HG03354 (cell line): ENCODE measurements at regions not wholly inside any gene's neighbourhood (a gene's known extent, or its start where the extent isn't known, plus 50 kb on each side); places are given as distances from the start of the nearest gene placed in this dataset.

Experiments
- ATAC-seq: cut with Tn5 transposase; IDR thresholded peaks from one replicate; pipeline ENCODE4 v1.9.1; 2021; ENCODE audit warnings: mild to moderate bottlenecking; ENCODE audit not compliant: unreplicated experiment, poor library complexity, severe bottlenecking

DNA sequence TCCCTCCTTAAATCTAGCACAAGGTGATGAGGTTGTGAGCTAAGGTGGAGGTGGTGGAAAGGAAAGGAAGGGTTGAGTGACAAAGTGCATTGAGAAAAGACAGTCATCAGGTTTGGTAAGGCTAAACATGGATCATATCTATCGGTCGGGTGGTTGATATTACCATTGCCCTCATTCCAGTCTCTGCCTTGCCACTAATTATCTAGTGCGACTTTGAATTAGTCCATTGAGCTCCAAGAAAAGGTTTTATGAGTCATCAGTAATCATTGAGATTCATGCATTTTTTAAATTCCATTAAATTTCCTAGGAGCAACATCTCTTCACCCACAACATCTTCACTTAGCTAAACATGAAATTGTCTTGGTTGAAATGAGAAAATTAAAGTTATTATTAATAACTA, 68.9 kb upstream of the FRMD4A start:
- ATAC-seq = no peak

DNA sequence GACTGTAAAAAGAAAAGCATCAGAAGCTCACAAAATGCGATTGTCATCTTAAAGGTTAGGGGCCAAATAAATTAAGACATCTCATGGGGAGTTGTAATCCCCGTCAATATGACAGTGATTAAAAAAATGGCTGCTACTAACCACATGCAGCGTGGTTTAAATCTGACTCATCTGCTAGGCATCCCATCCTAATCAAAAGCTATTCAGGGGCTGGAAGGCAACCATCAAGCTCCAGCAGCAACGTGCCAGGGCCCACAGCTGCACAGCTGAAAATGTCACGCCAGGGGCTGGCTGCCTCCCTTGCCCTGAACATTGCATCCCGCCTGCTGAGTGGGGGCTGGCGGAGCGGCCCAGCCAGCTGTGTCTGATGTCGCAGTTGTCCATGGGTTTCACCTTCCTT, 66.3 kb upstream of the FRMD4A start:
- ATAC-seq = no peak

DNA sequence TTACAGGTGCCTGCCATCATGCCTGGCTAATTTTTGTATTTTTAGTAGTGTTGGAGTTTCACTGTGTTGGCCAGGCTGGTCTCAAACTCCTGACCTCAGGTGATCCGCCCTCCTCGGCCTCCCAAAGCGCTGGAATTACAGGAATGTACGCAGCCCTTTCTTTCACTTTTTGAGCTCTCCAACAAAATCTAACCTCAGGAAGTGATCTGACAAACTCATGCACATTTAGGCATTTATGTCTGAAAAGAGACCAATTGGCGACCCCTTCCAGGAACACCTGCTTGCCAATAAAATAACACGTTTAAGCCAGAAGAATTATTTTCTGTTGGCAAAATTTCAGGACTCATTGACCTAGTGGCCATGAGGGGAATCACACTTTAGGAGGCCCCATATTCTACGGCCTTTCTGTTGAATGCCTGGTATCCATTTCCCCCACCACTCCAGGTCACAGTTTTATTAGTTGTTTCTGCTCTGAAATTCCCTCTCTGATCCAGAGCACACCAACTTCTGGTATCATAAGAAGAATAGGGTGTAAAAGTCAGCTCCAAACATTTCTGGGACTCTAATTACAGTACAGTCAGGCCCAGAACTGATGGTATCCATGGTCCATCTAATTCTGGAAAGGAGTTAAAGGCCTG, 65.8 kb upstream of the FRMD4A start:
- ATAC-seq = no peak

DNA sequence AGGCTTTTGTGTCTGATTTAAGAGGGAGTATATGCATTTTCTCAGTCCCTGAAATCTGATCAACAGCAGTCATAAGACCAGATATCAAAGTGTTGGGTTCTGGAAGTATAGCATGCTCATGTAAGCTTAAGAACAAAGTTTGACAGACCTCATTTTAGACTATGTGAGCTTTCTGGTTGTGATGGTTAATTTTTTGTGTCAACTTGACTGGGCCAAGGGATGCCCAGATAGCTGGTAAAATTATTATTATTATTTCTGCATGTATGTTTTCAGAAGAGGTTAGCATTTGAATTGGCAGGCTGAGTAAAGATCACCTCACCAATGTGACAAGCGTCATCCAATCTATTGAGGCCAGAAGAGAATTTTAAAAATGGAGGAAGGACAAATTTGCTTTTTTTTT, 63.5 kb upstream of the FRMD4A start:
- ATAC-seq = no peak

- no peak for ATAC-seq
These were observed 60.6 kb upstream of the FRMD4A start for GRCh38 chr10:14391342-14391741.

GRCh38 chr10:14389981-14390590, 59.4 kb upstream of the FRMD4A start:
- ATAC-seq = peak; percentile 92

DNA sequence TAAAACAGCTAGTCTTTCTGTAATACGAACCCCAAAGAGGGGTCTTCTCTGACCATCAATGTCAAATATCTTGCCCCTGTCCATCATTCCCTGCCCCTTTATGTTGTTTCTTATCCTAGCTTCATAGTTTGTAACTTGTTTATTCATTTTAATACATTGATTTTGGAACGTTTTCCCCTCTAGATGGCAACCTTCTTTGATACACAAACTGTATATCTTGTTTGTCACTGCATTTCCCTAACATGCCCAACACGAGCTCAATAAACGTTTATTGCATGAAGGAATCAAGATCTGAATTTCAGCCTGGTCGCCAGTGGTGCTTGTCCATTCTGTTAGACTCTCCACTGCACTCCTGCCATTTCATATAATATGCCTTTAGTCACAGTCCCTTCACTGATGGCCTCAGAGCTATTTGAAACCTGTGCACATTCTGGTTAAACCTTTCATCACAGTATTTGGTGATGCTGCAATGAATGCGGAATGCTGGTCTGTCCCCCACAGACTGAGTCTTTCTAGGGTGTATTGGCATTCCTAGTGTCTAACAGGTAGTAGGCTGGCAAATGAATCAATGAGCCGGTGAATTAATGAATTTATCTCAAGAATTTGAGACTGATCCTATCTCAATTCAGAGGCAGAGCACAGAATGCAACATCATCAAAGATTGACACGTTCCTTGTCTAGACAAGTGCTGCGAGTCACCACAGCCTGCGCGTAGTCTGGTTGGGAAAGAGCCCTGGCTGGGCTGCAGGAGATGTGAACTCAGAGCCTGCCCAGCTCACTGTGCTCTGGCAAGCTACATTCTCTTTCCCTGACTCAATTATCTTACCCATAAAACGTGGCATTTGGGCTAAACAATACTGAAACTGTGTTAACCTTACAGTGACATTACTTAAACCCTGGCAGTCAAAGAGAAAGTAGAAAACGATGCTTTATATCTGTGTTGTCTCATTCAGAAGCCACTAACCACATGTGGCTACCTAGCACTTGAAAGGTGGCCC, 55.2 kb upstream of the FRMD4A start:
- ATAC-seq = no peak

GRCh38 chr10:14384915-14385314, 54.2 kb upstream of the FRMD4A start:
- ATAC-seq = no peak

GRCh38 chr10:14384116-14384730, 53.5 kb upstream of the FRMD4A start:
- no peak for ATAC-seq

- ATAC-seq = no peak
These were observed 52.5 kb upstream of the FRMD4A start for GRCh38 chr10:14383266-14383665.

DNA sequence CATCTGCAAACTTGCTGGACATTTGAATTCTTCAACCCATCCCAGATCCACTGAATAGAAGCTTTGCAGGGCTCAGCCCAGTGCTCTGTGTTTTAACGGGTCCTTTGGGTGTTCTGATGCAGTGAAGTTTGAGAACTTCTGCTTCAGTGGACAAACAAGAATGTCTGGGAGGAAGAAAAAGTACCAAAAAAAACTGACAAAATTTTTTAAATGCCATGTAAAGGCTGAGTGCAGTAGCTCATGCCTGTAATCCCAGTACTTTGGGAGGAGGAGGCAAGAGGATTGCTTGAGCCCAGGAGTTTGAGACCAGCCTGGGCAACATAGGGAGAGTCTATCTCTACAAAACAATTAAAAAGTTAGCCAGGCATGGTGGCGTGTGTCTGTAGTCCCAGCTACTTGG, 51.8 kb upstream of the FRMD4A start:
- no peak for ATAC-seq

DNA sequence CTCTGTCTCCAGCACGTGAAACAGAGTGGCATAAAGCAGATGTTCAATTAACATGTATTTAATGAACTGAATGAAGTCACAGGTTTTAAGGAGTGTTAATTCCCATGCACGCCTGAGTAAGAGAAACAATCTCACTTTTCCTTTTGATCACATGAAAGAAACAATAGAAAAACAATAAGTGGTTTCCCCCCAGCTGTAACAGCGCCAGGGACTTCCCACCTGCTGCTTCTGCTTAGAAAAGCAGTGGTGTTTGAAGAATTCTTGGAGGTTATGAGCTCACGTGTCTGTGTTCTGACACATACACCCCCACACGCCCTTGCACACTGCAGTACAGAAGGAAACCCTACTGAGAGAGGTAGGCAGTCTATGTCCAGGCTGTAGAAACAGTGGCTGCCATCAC, 51.3 kb upstream of the FRMD4A start:
- peak; percentile 70 for ATAC-seq

DNA sequence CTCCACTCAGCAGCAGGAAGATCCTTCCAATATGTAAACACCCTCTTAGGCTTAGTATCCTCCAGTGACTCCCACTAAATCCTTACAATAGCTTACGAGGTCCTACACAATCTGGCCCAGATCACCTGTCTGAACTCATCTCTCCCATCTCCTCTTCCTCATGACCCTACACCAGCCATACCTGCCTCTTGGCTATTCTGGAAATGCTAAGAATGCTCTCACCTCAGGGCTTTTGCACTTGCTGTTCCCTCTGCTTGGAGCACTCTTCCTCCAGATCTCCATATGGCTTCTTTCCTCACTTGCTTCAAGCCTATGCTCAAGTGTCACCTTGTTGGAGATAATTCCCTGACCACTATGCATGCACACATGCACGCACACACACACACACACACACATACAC, 50.8 kb upstream of the FRMD4A start:
- no peak for ATAC-seq

DNA sequence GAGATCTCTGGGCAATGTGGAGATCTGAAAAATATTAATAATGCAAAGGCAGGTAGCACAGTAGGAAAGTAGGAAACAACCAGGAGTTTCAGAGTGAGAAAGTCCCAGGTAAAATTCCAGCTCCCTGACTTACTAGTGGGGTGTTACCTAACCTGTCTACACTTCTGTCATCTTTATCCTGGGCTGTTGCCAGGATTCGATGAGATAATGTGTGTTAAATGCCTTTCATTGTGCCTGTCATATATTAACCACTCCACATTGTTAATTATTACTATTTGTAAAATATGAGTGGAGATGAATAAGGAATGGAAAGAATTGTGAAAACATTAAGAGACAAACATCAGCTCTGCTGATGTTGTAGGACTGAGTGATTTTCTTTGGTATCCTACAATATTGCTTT, 50.0 kb upstream of the FRMD4A start:
- ATAC-seq = no peak
